GM23248 (cell line): ENCODE measurements at regions not wholly inside any gene's neighbourhood (a gene's known extent, or its start where the extent isn't known, plus 50 kb on each side); places are given as distances from the start of the nearest gene placed in this dataset.

Experiments used
- EZH2 ChIP-seq: fragments of 200-600 bp; sonication (generic); IDR thresholded peaks from 2 replicates; pipeline ENCODE4 v1.6.1; 2018; ENCODE audit warnings: antibody characterized with exemption, mild to moderate bottlenecking; ENCODE audit not compliant: insufficient read depth, poor library complexity, severe bottlenecking
- EZH2phosphoT487 ChIP-seq: fragments of 200-600 bp; sonication (generic); IDR thresholded peaks from 2 replicates; pipeline ENCODE4 v1.6.1; 2018; ENCODE audit warnings: antibody characterized with exemption, moderate library complexity, mild to moderate bottlenecking, low read depth; ENCODE audit not compliant: insufficient read depth

GRCh38 chr6:19722999-19723398 lies 114.2 kb upstream of the ID4 start:
- TF ChIP-seq EZH2phosphoT487 = no peak
- no peak for TF ChIP-seq EZH2
